ENCODE measurements at regions not wholly inside any gene's neighbourhood (a gene's known extent, or its start where the extent isn't known, plus 50 kb on each side); places are given as distances from the start of the nearest gene placed in this dataset.

DNA sequence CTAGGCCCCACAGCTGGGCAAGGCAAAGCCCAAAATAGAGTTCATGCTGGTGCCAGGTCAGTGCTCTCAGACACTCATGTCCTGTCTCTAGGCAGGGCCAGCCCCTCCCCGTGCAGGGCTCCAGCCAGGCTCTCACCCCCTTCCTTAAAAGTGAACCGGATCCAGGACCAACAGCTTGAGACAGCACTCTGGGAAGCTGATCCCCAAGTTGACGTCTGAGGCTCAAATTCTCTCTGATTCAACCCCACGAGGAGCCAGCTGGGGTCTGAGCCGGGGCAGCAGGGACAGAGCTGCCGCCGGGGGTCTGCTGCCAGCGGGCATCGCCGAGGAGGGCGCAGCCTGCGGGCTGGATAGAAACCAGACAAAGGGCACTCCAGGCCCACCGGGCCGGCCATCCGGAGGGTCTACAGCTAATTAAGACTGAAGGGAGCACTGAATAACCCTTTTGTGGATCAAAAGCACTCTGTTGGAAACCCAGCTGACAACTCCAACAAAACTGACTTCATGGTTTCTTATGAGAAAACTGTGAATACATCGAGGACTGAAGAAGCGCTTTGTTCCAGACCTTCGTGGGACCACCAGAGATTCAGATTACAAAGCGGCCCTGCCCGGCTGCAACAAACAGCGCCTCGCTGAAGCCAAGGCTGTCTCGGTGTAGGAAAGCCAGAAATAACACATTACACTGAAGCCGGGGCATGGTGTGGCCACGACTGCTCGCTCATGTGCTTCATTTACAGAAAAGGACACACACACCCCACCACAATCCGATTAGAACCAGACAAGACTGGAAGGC is 95.8 kb downstream of the PSMG1 start:
- TF ChIP-seq CTCF (IDR thresholded peaks at IDR 0.05): no peak
- TF ChIP-seq ZFX (IDR thresholded peaks at IDR 0.05; ENCODE audit: borderline replicate concordance): no peak

Data from 22Rv1 (cell line).